ENCODE measurements at regions not wholly inside any gene's neighbourhood (a gene's known extent, or its start where the extent isn't known, plus 50 kb on each side); places are given as distances from the start of the nearest gene placed in this dataset. TPM values are rescaled to one million over a fixed set of nuclear protein-coding genes. Genes with fewer than 3 reads are reported as not detected.

DNA sequence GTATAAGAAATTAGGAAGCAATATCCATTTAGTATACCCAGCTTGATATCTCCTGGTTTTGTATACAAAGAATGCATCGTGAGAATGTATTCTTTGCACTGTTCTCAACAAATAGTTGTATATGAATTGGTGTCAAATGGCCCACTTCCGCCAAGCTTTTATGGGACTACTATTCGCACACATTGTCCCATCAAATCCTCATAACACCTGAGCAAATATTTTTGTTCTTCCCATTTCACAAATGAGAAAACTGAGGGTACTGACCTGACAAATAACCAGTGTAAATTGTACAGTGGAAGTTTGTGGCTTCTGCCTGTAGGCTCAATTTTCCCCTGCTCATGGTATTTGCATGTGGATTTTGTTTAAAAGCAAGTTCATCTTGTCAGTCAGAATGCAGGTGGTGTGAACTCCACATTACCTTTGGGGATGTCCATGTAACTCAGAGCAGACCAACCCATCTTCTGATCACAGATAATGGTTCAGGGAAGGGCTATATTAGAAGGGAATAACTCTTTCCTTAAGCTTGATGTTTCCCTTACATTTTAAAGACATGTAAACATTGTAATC lies 51.5 kb upstream of the FAM241A start:
- H3K79me2 ChIP-seq (ENCODE audit: insufficient read depth, low read length), result no peaks in the 10 kb centered on the region
- Mint-ChIP-seq H3K4me3 (no peak overlapping the region), H3K27me3 (ENCODE audit: low read depth in 3 of 3) (peaks cover 0 to 2% (median 0%) of the 10 kb centered on the region in 3 donors), H3K27ac (no peak overlapping the region), H3K4me1 (no peaks in the 10 kb centered on the region), H3K9me3 (no peaks in the 10 kb centered on the region), H3K36me3 (no peaks in the 10 kb centered on the region)
- no peaks in the 10 kb centered on the region for H3K27me3 ChIP-seq (ENCODE audit: control insufficient read depth in 2 of 2, insufficient read depth in 2 of 2, low read length in 2 of 2)
- DNase-seq, result no peak
- H3K9ac ChIP-seq (ENCODE audit: insufficient read depth, low read length, poor library complexity, severe bottlenecking), result no peak overlapping the region
- H3K4me1 ChIP-seq (ENCODE audit: control insufficient read depth in 1 of 2, insufficient read depth in 2 of 2, low read length in 2 of 2), result no peaks in the 10 kb centered on the region
- intact Hi-C loops (cut with micrococcal nuclease), result no loop called here
- no CpG with 5 or more reads among the region's 3 CpGs for WGBS (ENCODE audit: insufficient coverage)
- H3K4me3 ChIP-seq (replicated peaks in 1 of 3; ENCODE audit: low read depth in 2 of 3, low read length in 3 of 3), result no peak overlapping the region
- H3K4me2 ChIP-seq (replicated peaks; ENCODE audit: extremely low read depth, low read length, poor library complexity, severe bottlenecking), result no peak overlapping the region
- H2AFZ ChIP-seq (ENCODE audit: insufficient read depth, low read depth, low read length, poor library complexity, severe bottlenecking), result peak overlapping the region; percentile 19
- H3K27ac ChIP-seq (ENCODE audit: low read depth in 1 of 2, low read length in 2 of 2), result no peak overlapping the region
- H4K20me1 ChIP-seq (ENCODE audit: insufficient read depth, low read length), result no peaks in the 10 kb centered on the region
- TF ChIP-seq, protein P1, sequence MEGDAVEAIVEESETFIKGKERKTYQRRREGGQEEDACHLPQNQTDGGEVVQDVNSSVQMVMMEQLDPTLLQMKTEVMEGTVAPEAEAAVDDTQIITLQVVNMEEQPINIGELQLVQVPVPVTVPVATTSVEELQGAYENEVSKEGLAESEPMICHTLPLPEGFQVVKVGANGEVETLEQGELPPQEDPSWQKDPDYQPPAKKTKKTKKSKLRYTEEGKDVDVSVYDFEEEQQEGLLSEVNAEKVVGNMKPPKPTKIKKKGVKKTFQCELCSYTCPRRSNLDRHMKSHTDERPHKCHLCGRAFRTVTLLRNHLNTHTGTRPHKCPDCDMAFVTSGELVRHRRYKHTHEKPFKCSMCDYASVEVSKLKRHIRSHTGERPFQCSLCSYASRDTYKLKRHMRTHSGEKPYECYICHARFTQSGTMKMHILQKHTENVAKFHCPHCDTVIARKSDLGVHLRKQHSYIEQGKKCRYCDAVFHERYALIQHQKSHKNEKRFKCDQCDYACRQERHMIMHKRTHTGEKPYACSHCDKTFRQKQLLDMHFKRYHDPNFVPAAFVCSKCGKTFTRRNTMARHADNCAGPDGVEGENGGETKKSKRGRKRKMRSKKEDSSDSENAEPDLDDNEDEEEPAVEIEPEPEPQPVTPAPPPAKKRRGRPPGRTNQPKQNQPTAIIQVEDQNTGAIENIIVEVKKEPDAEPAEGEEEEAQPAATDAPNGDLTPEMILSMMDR (IDR thresholded peaks at IDR 0.05), result no peak
- H3K9me3 ChIP-seq (replicated peaks in 1 of 2; ENCODE audit: control insufficient read depth in 1 of 2, insufficient read depth in 1 of 2, low read length in 2 of 2), result no peaks in the 10 kb centered on the region
- H3K36me3 ChIP-seq (replicated peaks in 1 of 2; ENCODE audit: control insufficient read depth in 1 of 2, insufficient read depth in 2 of 2, low read length in 2 of 2), result no peaks in the 10 kb centered on the region

DNA sequence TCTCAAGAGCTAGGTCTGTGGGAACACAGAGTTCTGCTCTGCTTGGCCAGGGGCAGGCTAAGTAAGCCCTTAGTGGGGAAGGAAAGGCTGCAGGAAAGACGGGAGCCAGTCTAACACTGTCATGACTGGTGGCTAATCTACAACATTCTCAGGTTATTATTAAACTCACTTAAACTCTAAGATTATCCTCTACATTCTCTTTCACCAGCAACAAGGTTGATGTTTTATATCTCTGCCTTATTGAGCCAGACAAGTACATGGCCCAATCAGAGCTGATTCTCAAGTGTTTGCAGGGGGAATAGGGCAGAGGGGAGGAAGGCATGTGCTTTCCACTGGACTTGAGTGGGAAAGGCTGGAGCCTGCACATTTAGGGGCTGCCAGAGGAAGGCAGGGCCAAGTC lies 50.9 kb upstream of the FAM241A start:
- H3K27ac ChIP-seq (ENCODE audit: low read depth in 1 of 2, low read length in 2 of 2), result no peak overlapping the region
- H3K4me1 ChIP-seq (ENCODE audit: control insufficient read depth in 1 of 2, insufficient read depth in 2 of 2, low read length in 2 of 2), result no peaks in the 10 kb centered on the region
- DNase-seq, result no peak
- no peaks in the 10 kb centered on the region for H3K9me3 ChIP-seq (replicated peaks in 1 of 2; ENCODE audit: control insufficient read depth in 1 of 2, insufficient read depth in 1 of 2, low read length in 2 of 2)
- Mint-ChIP-seq H3K36me3 (no peaks in the 10 kb centered on the region), H3K4me3 (no peak overlapping the region), H3K9me3 (no peaks in the 10 kb centered on the region), H3K27me3 (ENCODE audit: low read depth in 3 of 3) (peaks cover 0 to 4% (median 2%) of the 10 kb centered on the region in 3 donors), H3K4me1 (no peaks in the 10 kb centered on the region), H3K27ac (no peak overlapping the region)
- H3K4me2 ChIP-seq (replicated peaks; ENCODE audit: extremely low read depth, low read length, poor library complexity, severe bottlenecking), result no peak overlapping the region
- no peaks in the 10 kb centered on the region for H3K27me3 ChIP-seq (ENCODE audit: control insufficient read depth in 2 of 2, insufficient read depth in 2 of 2, low read length in 2 of 2)
- no CpG with 5 or more reads among the region's 1 CpG for WGBS (ENCODE audit: insufficient coverage)
- TF ChIP-seq, protein P1 (IDR thresholded peaks at IDR 0.05), result no peak
- H3K9ac ChIP-seq (ENCODE audit: insufficient read depth, low read length, poor library complexity, severe bottlenecking), result no peak overlapping the region
- no peaks in the 10 kb centered on the region for H3K79me2 ChIP-seq (ENCODE audit: insufficient read depth, low read length)
- no peaks in the 10 kb centered on the region for H4K20me1 ChIP-seq (ENCODE audit: insufficient read depth, low read length)
- H2AFZ ChIP-seq (ENCODE audit: insufficient read depth, low read depth, low read length, poor library complexity, severe bottlenecking), result peak overlapping the region; percentile 19
- H3K36me3 ChIP-seq (replicated peaks in 1 of 2; ENCODE audit: control insufficient read depth in 1 of 2, insufficient read depth in 2 of 2, low read length in 2 of 2), result no peaks in the 10 kb centered on the region
- H3K4me3 ChIP-seq (replicated peaks in 1 of 3; ENCODE audit: low read depth in 2 of 3, low read length in 3 of 3), result no peak overlapping the region
- intact Hi-C loops (cut with micrococcal nuclease), result no loop called here

Small RNA genes lying in the stretch of these regions (small RNA-seq; reads per million reads assigned to genes)
- gene MIR297 (ENCODE audit: insufficient read length, low read depth), result not detected
- not detected for gene RNU6-289P (ENCODE audit: insufficient read length, low read depth)

Measured in CD14-positive monocyte (primary cell).